ENCODE measurements at regions not wholly inside any gene's neighbourhood (a gene's known extent, or its start where the extent isn't known, plus 50 kb on each side); places are given as distances from the start of the nearest gene placed in this dataset.

DNA sequence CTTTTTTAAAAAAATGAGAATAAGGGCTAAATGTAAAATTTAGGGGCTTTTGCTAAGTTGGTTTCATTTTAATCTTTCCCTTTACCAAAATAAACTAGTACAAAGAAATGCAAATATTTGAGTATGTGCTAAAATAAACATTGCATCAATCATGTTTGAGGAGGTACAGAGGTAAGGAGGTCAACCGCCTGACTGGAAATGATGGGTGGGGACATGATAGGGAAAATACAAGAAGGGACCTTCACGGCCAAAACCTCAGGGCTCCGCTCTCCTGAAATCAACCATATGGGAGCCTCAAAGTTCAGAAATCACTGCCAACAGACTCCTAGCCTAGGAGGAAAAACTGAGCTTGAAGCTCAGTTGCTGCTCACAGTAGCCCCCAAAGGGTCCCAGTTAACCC, 207.6 kb downstream of the AHR start:
- TF ChIP-seq, protein P1, sequence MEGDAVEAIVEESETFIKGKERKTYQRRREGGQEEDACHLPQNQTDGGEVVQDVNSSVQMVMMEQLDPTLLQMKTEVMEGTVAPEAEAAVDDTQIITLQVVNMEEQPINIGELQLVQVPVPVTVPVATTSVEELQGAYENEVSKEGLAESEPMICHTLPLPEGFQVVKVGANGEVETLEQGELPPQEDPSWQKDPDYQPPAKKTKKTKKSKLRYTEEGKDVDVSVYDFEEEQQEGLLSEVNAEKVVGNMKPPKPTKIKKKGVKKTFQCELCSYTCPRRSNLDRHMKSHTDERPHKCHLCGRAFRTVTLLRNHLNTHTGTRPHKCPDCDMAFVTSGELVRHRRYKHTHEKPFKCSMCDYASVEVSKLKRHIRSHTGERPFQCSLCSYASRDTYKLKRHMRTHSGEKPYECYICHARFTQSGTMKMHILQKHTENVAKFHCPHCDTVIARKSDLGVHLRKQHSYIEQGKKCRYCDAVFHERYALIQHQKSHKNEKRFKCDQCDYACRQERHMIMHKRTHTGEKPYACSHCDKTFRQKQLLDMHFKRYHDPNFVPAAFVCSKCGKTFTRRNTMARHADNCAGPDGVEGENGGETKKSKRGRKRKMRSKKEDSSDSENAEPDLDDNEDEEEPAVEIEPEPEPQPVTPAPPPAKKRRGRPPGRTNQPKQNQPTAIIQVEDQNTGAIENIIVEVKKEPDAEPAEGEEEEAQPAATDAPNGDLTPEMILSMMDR (IDR thresholded peaks at IDR 0.05): no peak
- no peak for TF ChIP-seq POLR2AphosphoS5 (IDR thresholded peaks at IDR 0.05; ENCODE audit: low read depth, low read length)
- TF ChIP-seq TCF7L2 (IDR thresholded peaks at IDR 0.05; ENCODE audit: low read depth, low read length): no peak
- TF ChIP-seq, protein P2, sequence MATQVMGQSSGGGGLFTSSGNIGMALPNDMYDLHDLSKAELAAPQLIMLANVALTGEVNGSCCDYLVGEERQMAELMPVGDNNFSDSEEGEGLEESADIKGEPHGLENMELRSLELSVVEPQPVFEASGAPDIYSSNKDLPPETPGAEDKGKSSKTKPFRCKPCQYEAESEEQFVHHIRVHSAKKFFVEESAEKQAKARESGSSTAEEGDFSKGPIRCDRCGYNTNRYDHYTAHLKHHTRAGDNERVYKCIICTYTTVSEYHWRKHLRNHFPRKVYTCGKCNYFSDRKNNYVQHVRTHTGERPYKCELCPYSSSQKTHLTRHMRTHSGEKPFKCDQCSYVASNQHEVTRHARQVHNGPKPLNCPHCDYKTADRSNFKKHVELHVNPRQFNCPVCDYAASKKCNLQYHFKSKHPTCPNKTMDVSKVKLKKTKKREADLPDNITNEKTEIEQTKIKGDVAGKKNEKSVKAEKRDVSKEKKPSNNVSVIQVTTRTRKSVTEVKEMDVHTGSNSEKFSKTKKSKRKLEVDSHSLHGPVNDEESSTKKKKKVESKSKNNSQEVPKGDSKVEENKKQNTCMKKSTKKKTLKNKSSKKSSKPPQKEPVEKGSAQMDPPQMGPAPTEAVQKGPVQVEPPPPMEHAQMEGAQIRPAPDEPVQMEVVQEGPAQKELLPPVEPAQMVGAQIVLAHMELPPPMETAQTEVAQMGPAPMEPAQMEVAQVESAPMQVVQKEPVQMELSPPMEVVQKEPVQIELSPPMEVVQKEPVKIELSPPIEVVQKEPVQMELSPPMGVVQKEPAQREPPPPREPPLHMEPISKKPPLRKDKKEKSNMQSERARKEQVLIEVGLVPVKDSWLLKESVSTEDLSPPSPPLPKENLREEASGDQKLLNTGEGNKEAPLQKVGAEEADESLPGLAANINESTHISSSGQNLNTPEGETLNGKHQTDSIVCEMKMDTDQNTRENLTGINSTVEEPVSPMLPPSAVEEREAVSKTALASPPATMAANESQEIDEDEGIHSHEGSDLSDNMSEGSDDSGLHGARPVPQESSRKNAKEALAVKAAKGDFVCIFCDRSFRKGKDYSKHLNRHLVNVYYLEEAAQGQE (IDR thresholded peaks at IDR 0.05; ENCODE audit: insufficient read depth in 1 of 2, low read depth in 2 of 2, low read length in 1 of 2): no peak
- no peak for TF ChIP-seq SIN3A (IDR thresholded peaks at IDR 0.05; ENCODE audit: borderline replicate concordance, insufficient read depth, low read depth, low read length)
